ENCODE measurements at regions not wholly inside any gene's neighbourhood (a gene's known extent, or its start where the extent isn't known, plus 50 kb on each side); places are given as distances from the start of the nearest gene placed in this dataset.

GRCh38 chr9:38284039-38284575 is 108.4 kb upstream of the ALDH1B1 start:
- Histone ChIP-seq H3K27ac (ENCODE audit: low read length) (no peak overlapping the region), H3K9me3 (ENCODE audit: insufficient read depth, low read depth, low read length) (no peaks in the 10 kb centered on the region), H3K9ac (ENCODE audit: low read depth, low read length) (no peak overlapping the region; the same call in 1 of the 2 replicates), H3K36me3 (ENCODE audit: insufficient read depth, low read depth, low read length) (no peaks in the 10 kb centered on the region), H3K27me3 (ENCODE audit: insufficient read depth, low read length) (0 out of 2 replicates have a peak, but pooled peaks cover 5% of the 10 kb centered on the region), H3K4me1 (ENCODE audit: insufficient read depth, low read length) (peaks cover 6% of the 10 kb centered on the region; the same call in 1 of the 2 replicates), H3K4me3 (ENCODE audit: low read length) (no peak overlapping the region)

- H3K27me3 ChIP-seq (ENCODE audit: insufficient read depth, low read length): 0 out of 2 replicates have a peak, but pooled peaks cover 5% of the 10 kb centered on the region
- no peak overlapping the region for H3K4me3 ChIP-seq (ENCODE audit: low read length)
- no peak overlapping the region for H3K9ac ChIP-seq (ENCODE audit: low read depth, low read length)
- H3K9me3 ChIP-seq (ENCODE audit: insufficient read depth, low read depth, low read length): no peaks in the 10 kb centered on the region
- no peaks in the 10 kb centered on the region for H3K36me3 ChIP-seq (ENCODE audit: insufficient read depth, low read depth, low read length)
- H3K4me1 ChIP-seq (ENCODE audit: insufficient read depth, low read length): peaks cover 6% of the 10 kb centered on the region; the same call in 1 of the 2 replicates
- H3K27ac ChIP-seq (ENCODE audit: low read length): no peak overlapping the region
Measured at GRCh38 chr9:38282756-38283155, 109.7 kb upstream of the ALDH1B1 start.

- Histone ChIP-seq H3K4me1 (ENCODE audit: insufficient read depth, low read length) (peaks cover 6% of the 10 kb centered on the region; the same call in 1 of the 2 replicates), H3K27ac (ENCODE audit: low read length) (no peak overlapping the region), H3K36me3 (ENCODE audit: insufficient read depth, low read depth, low read length) (no peaks in the 10 kb centered on the region), H3K4me3 (ENCODE audit: low read length) (no peak overlapping the region), H3K27me3 (ENCODE audit: insufficient read depth, low read length) (peaks cover 5% of the 10 kb centered on the region; the same call in 1 of the 2 replicates), H3K9ac (ENCODE audit: low read depth, low read length) (no peak overlapping the region), H3K9me3 (ENCODE audit: insufficient read depth, low read depth, low read length) (no peaks in the 10 kb centered on the region)
Measured at GRCh38 chr9:38281917-38282316, 110.6 kb upstream of the ALDH1B1 start.

GRCh38 chr9:38281196-38281595 is 111.3 kb upstream of the ALDH1B1 start:
- Histone ChIP-seq H3K27ac (ENCODE audit: low read length) (no peak overlapping the region), H3K36me3 (ENCODE audit: insufficient read depth, low read depth, low read length) (no peaks in the 10 kb centered on the region), H3K27me3 (ENCODE audit: insufficient read depth, low read length) (peaks cover 5% of the 10 kb centered on the region; the same call in 1 of the 2 replicates), H3K9me3 (ENCODE audit: insufficient read depth, low read depth, low read length) (no peaks in the 10 kb centered on the region), H3K4me3 (ENCODE audit: low read length) (no peak overlapping the region), H3K4me1 (ENCODE audit: insufficient read depth, low read length) (peaks cover 6% of the 10 kb centered on the region; the same call in 1 of the 2 replicates), H3K9ac (ENCODE audit: low read depth, low read length) (no peak overlapping the region)

- Histone ChIP-seq H3K4me3 (ENCODE audit: low read length) (no peak overlapping the region), H3K27ac (ENCODE audit: low read length) (no peak overlapping the region), H3K9ac (ENCODE audit: low read depth, low read length) (no peak overlapping the region), H3K27me3 (ENCODE audit: insufficient read depth, low read length) (peaks cover 5% of the 10 kb centered on the region; the same call in 1 of the 2 replicates), H3K4me1 (ENCODE audit: insufficient read depth, low read length) (peaks cover 6% of the 10 kb centered on the region; the same call in 1 of the 2 replicates), H3K36me3 (ENCODE audit: insufficient read depth, low read depth, low read length) (no peaks in the 10 kb centered on the region), H3K9me3 (ENCODE audit: insufficient read depth, low read depth, low read length) (no peaks in the 10 kb centered on the region)
Measured at GRCh38 chr9:38280251-38280800, 112.2 kb upstream of the ALDH1B1 start.

- Histone ChIP-seq H3K27ac (ENCODE audit: low read length) (no peak overlapping the region), H3K4me1 (ENCODE audit: insufficient read depth, low read length) (no peaks in the 10 kb centered on the region; the same call in 1 of the 2 replicates), H3K27me3 (ENCODE audit: insufficient read depth, low read length) (peaks cover 5% of the 10 kb centered on the region; the same call in 1 of the 2 replicates), H3K9ac (ENCODE audit: low read depth, low read length) (no peak overlapping the region), H3K36me3 (ENCODE audit: insufficient read depth, low read depth, low read length) (no peaks in the 10 kb centered on the region), H3K9me3 (ENCODE audit: insufficient read depth, low read depth, low read length) (no peaks in the 10 kb centered on the region), H3K4me3 (ENCODE audit: low read length) (no peak overlapping the region)
Measured at GRCh38 chr9:38278931-38279679, 113.4 kb upstream of the ALDH1B1 start.

GRCh38 chr9:38278457-38278856 is 114.0 kb upstream of the ALDH1B1 start:
- H3K27me3 ChIP-seq (ENCODE audit: insufficient read depth, low read length): peaks cover 5% of the 10 kb centered on the region; the same call in 1 of the 2 replicates
- no peak overlapping the region for H3K27ac ChIP-seq (ENCODE audit: low read length)
- H3K36me3 ChIP-seq (ENCODE audit: insufficient read depth, low read depth, low read length): no peaks in the 10 kb centered on the region
- H3K9me3 ChIP-seq (ENCODE audit: insufficient read depth, low read depth, low read length): no peaks in the 10 kb centered on the region
- no peak overlapping the region for H3K4me3 ChIP-seq (ENCODE audit: low read length)
- no peaks in the 10 kb centered on the region for H3K4me1 ChIP-seq (ENCODE audit: insufficient read depth, low read length)
- no peak overlapping the region for H3K9ac ChIP-seq (ENCODE audit: low read depth, low read length)

- H3K9me3 ChIP-seq (ENCODE audit: insufficient read depth, low read depth, low read length): no peaks in the 10 kb centered on the region
- H3K27me3 ChIP-seq (ENCODE audit: insufficient read depth, low read length): peaks cover 5% of the 10 kb centered on the region; the same call in 1 of the 2 replicates
- H3K27ac ChIP-seq (ENCODE audit: low read length): no peak overlapping the region
- H3K4me3 ChIP-seq (ENCODE audit: low read length): no peak overlapping the region
- no peaks in the 10 kb centered on the region for H3K36me3 ChIP-seq (ENCODE audit: insufficient read depth, low read depth, low read length)
- H3K9ac ChIP-seq (ENCODE audit: low read depth, low read length): no peak overlapping the region
- H3K4me1 ChIP-seq (ENCODE audit: insufficient read depth, low read length): no peaks in the 10 kb centered on the region
Measured at GRCh38 chr9:38277601-38278200, 114.8 kb upstream of the ALDH1B1 start.

GRCh38 chr9:38276771-38277439 is 115.6 kb upstream of the ALDH1B1 start:
- Histone ChIP-seq H3K27ac (ENCODE audit: low read length) (no peak overlapping the region), H3K9ac (ENCODE audit: low read depth, low read length) (no peak overlapping the region), H3K9me3 (ENCODE audit: insufficient read depth, low read depth, low read length) (no peaks in the 10 kb centered on the region), H3K4me3 (ENCODE audit: low read length) (no peak overlapping the region), H3K27me3 (ENCODE audit: insufficient read depth, low read length) (peaks cover 2% of the 10 kb centered on the region; the same call in 1 of the 2 replicates), H3K36me3 (ENCODE audit: insufficient read depth, low read depth, low read length) (no peaks in the 10 kb centered on the region), H3K4me1 (ENCODE audit: insufficient read depth, low read length) (no peaks in the 10 kb centered on the region)

GRCh38 chr9:38274800-38275199 is 117.7 kb upstream of the ALDH1B1 start:
- Histone ChIP-seq H3K4me3 (ENCODE audit: low read length) (no peak overlapping the region), H3K9me3 (ENCODE audit: insufficient read depth, low read depth, low read length) (no peaks in the 10 kb centered on the region), H3K27ac (ENCODE audit: low read length) (no peak overlapping the region), H3K27me3 (ENCODE audit: insufficient read depth, low read length) (no peaks in the 10 kb centered on the region; the same call in 1 of the 2 replicates), H3K4me1 (ENCODE audit: insufficient read depth, low read length) (no peaks in the 10 kb centered on the region), H3K9ac (ENCODE audit: low read depth, low read length) (no peak overlapping the region), H3K36me3 (ENCODE audit: insufficient read depth, low read depth, low read length) (no peaks in the 10 kb centered on the region)

- Histone ChIP-seq H3K4me3 (ENCODE audit: low read length) (no peak overlapping the region), H3K9ac (ENCODE audit: low read depth, low read length) (no peak overlapping the region), H3K9me3 (ENCODE audit: insufficient read depth, low read depth, low read length) (no peaks in the 10 kb centered on the region), H3K27ac (ENCODE audit: low read length) (no peak overlapping the region), H3K36me3 (ENCODE audit: insufficient read depth, low read depth, low read length) (no peaks in the 10 kb centered on the region), H3K4me1 (ENCODE audit: insufficient read depth, low read length) (no peaks in the 10 kb centered on the region), H3K27me3 (ENCODE audit: insufficient read depth, low read length) (no peaks in the 10 kb centered on the region; the same call in 1 of the 2 replicates)
Measured at GRCh38 chr9:38272710-38273109, 119.8 kb upstream of the ALDH1B1 start.
